Retinal pigment epithelial cell (primary cell): ENCODE measurements at regions not wholly inside any gene's neighbourhood (a gene's known extent, or its start where the extent isn't known, plus 50 kb on each side); places are given as distances from the start of the nearest gene placed in this dataset.

ENCODE experiments used
- DNase-seq: peaks from one replicate; pipeline ENCODE4 v3.0.0-alpha.2; 2010; ENCODE audit warnings: low read depth
- H3K4me3 ChIP-seq: 2 replicates; pipeline ENCODE4 v1.5.1; 2011; ENCODE audit warnings: mild to moderate bottlenecking, low read length, control low read depth, moderate library complexity
- CTCF ChIP-seq: conservative IDR thresholded peaks from 2 replicates; pipeline ENCODE4 v1.5.1; 2011; ENCODE audit warnings: low read depth, low read length, control low read depth, inconsistent platforms

DNA sequence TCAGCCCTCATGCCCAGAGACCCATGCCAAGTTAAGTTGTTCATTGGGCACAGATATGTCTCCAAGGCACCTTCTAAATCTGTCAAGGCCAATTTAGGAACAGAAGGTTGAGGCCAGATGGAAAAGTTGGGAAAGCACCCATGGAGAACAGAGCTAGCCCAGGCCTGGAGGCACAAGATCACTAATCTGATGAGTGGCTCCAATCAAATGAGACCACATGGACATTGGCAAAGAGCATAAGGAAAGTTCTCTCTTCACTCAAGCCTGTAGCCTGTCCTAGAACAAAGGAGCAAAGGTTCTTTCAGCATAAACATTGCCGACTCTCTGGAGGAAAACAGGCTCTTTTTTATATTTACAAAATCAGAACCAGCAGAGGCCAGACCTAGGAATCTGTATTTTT, 154.8 kb downstream of the RNF152 start:
- no peak for TF ChIP-seq CTCF
- DNase-seq = no peak
- H3K4me3 ChIP-seq = no peak overlapping the region

DNA sequence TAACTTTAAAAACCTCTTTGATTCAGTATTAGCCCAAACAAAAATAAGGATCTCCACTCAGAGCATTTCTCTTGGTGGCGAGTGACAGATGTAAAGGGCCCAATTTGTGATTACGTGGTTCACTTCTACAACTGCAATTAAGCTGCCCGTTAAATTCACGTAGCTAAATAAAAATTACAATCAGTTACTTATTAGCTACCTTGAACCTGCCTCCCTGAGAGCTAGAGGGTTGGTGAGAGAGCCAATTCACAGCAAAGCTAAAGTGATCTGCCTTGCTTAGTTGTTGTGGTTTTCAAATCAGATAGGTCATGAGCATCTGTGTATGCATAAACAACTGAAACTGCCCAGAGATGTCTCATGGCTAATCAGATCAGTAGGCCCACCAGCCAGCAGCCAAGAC, 156.7 kb downstream of the RNF152 start:
- H3K4me3 ChIP-seq = no peak overlapping the region
- DNase-seq = no peak
- TF ChIP-seq CTCF = no peak

GRCh38 chr18:61735564-61736102, 157.2 kb downstream of the RNF152 start:
- no peak for TF ChIP-seq CTCF
- no peak overlapping the region for H3K4me3 ChIP-seq
- peak; percentile 22 for DNase-seq

DNA sequence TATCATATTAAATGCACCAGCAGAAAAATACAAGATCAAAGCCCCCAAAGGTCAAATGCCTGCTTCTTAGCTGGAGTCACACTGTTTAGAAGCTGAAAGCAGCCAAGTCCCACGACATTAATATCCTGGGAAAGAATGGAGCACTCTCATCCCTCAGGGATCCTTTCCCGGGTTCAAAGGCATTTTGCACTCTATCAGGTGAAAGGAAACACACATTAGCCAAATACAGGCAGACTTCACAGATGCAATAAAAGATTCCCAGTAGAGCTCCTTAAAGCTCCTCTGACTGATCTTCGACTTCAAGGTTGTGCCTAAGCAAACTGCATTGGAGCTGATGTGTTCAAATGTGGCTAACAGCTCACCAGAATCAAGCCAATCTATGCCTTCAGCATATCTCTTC, 158.4 kb downstream of the RNF152 start:
- TF ChIP-seq CTCF = no peak
- no peak for DNase-seq
- H3K4me3 ChIP-seq = no peak overlapping the region

DNA sequence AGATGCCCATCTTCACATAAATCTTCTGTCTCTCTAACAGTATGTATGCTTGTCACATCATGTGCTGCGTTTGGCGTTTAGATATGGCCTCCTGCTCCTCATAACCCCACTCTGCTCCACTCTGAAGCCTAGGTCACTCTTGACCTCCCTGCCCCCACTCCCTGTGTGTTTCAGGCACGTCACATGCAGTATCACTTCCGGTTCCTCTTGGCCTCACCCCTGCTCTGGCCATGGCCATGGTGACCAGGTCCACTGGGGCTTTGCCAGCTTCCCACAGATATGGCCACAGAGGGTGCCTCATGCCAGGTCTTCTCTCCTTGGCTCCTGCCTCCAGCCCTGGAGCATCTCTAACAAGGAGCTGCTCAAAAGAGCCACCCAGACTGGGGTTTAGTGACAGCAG, 160.0 kb downstream of the RNF152 start:
- TF ChIP-seq CTCF = no peak
- H3K4me3 ChIP-seq = no peak overlapping the region
- DNase-seq = no peak

GRCh38 chr18:61731693-61732376, 161.0 kb downstream of the RNF152 start:
- TF ChIP-seq CTCF = no peak
- H3K4me3 ChIP-seq = no peak overlapping the region
- no peak for DNase-seq

DNA sequence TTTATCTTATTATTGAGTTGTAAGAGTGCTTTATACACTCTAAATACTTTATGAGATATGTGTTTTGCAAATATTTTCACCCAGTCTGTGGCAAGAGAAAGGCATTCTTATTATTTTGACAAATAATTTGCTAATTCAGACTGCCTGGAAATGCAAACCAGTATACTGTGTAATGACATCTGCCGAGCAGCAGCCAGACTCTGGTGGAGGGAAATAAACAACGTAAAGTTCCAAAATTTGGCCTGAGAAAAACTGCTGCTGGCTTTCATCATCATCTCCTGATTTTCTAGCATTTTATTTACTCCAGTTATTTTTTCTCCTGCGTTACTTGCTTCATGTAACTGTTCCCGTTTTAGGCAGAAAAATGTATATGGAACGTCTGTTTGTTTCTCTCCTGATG, 161.6 kb downstream of the RNF152 start:
- TF ChIP-seq CTCF = no peak
- no peak for DNase-seq
- no peak overlapping the region for H3K4me3 ChIP-seq
